Middle frontal gyrus (tissue), 1 donor: ENCODE measurements at regions not wholly inside any gene's neighbourhood (a gene's known extent, or its start where the extent isn't known, plus 50 kb on each side); places are given as distances from the start of the nearest gene placed in this dataset.

ENCODE experiments used
- DNase-seq: peaks from one replicate; pipeline ENCODE4 v3.0.0-alpha.2; 2015; ENCODE audit warnings: low spot score; ENCODE audit errors: extremely low spot score

DNA sequence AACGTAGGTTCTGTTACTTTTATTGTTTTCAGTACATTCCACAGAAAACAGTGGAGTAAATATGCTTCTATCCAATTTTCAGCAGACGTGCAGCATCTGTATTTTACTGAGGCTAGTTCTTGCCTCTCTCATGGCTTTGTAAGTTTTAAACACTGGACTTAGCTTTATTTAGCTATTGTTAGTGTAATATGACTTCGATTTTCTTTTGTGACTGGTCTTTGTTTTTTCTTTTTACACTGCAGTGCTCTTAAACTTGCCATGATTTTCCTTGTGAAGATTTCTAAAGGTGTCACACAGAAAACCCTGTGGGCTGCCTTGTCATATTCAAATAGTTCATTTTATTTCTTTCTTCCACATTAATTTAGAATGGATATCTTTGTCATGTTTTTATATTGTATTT lies 1234.9 kb upstream of the CITED2 start:
- no peak for DNase-seq

DNA sequence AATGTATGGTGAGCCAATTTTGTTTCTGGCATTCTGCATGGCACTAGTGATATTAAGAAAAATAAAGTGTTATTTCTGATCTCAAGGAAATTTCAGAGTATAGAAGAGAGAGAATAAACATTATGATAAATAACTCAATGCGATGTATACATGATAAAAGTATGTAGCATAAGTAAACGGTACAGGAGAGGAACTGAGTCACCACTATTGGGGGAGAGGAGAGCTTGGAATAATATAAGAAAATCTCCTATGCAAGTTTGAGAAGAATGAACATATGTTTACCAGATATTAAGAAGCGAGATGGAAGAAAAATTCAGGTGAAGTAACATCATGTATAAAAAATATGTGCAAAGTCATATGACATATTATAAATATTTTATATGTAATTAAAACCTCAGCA lies 1230.3 kb upstream of the CITED2 start:
- DNase-seq: no peak

DNA sequence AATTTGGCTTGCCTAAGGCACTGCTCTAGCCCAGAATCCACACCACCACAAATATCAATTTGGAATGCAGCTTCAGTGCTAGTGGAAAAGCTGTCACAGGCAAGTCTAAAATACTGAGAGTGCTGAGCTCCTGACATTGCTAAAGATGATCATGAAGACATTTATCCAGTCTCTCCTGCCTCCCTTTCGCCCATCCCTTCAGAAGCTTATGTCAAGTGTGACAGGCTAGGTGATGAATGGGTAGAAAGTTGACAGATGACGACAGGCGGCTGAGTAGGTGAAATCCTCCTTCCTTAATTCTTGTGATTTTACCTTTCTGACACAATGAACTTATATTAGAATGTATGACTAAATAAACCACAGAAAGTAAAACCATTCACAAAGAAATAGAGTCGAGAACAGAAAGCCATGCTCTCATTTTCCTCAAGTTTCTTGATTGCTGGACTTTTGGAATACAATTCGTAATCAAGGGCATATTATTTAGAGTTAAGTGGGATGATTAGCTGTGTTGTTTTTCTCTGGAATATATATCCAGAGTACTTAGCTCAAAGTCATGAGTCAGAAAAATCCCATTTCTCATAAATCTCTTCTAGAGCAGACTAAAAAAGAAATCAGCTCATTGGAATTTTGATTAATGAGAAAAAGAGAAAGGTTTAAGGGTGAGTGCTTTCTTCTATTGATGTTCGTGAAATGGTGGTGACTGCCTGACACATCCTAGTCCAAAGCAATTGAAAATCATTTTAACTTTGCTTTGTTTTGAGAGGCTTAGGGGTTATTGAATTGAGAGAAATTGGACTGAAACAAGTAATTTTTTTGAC lies 1228.2 kb upstream of the CITED2 start:
- DNase-seq: no peak

DNA sequence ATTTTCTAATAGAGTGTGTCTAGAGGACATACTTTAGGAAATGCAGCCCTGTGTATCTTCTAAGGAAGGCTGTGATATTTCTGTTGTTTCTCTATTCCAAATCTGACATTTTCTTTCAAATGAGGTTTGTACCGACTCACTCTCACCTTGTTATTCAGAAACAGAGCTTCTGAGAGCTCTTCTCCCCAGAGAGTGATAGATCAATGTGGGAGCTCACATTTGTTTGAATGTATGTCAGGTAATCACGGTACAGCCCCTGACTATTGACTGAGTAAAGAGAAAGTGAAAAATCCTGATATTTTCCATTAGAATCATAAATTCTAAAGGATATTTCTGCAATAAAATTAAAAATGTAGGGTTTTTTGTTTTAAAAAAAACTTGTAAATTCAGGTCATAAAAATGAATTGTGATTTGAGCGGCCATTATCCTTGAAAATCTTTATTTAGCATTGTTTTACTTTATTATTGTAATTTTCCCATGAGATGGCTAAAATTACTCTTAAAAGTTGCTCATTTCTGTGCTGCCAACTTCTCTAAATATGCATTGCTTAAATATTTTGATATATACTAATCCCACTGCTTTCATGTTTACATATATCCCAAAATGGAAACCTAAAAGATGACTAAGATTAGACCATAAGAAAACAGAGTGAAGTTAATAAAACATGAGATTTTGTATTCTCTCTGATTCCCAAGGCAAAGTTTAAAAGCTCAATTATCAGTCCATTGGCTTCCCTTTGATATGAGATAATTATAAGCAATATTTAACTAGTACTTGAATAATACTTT lies 1226.8 kb upstream of the CITED2 start:
- DNase-seq: no peak

DNA sequence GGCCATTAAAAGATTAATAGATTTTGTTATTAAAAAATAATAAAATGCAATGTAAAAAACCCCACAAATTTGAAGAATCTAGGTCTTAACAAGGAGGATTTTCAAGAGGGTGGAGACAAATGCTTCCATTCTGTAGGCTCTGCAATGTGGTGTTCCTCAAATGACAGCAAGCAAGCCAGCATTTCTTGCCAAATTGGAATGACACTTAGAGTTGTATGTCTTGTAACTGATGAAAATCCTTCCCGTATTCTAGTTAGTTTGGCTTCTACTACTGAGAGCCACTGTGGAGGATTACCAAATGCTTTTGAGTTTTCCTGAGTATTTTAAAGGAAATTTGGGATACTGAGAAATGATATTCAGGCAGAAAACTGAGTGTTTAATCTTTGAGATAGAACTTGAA lies 1225.5 kb upstream of the CITED2 start:
- no peak for DNase-seq

DNA sequence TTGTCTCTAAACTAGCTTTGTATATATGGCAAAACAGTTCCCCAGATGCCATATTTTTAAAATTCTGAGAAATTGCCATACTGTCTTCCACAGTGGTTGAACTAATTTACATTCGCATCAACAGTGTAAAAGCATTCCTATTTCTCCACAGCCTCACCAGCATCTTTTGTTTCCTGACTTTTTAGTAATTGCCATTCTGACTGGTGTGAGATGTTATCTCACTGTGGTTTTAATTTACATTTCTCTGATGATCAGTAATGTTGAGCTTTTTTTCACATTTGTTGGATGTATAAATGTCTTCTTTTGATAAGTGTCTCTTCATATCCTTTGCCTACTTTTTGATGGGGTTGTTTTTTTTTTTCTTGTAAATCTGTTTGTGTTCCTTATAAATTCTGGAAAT lies 1222.7 kb upstream of the CITED2 start:
- DNase-seq: no peak

DNA sequence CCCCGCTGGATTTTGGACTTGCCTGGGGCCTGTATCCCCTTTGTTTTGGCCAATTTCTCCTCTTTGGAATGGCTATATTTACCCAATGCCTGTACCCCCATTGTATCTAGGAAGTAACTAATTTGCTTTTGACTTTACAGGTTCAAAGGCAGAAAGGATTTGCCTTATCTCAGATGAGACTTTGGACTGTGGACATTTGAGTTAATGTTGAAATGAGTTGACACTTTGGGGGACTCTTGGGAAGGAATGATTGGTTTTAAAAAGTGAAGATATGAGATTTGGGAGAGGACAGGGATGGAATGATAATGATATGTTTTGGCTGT lies 1220.3 kb upstream of the CITED2 start:
- DNase-seq: no peak

DNA sequence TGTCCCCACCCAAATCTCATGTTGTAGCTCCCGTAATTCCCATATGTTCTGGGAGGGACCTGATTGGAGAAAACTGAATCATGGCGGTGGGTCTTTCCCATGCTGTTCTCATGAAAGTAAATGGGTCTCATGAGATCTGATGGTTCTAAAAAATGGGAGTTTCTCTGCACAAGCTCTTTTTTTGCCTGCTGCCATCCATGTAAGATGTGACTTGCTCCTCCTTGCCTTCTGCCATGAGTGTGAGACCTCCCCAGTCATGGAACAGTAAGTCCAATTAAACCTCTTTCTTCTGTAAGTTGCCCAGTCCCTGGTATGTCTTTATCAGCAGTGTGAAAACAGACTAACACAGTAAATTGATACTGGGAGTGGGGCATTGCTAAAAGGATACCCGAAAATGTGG lies 1218.4 kb upstream of the CITED2 start:
- DNase-seq: no peak

DNA sequence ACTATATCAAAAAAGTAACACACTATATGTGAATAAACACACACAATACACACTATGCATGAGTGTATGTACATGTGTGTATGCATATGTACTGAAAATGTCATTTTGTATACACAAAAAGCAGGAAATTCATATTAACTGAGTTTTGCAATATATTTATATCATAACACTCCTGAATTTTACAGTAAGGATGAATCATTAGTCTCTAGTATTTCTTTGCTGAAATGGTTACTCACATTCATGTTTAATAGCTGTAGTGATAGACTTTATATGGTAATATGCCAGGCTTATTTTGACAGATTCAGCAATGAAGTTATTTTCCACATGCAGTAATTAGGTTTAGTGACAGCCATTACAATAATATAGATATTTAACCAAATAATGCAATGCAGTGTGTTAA lies 1216.2 kb upstream of the CITED2 start:
- no peak for DNase-seq

DNA sequence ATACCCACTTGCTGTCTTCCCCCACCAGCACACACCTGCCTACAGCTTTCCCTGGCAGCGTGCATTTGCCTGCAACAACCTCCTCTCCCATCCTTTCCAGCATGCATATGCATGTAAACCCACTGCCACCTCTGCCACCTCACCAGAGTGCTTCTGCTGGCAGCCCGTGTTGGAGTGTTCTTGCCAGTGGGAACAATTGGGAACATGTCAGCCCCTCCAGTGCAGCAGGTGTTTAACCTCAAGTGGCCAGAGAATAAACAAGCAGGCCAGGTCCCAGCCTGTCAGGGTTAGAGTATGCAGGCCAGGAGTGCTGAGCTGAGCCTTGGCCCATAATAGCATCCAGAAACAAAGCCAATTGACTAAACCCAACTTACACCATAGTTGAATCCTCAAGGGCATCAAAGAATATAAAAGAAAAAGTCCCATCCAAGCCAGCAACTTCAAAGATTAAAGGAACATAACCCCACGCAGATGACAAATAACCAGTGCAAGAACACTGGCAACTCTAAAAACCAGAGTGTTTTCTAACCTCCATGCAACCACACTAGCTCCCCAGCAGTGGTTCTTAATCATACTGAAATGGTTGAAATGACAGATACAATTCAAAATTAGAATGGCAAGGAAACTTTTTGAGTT lies 1212.1 kb upstream of the CITED2 start:
- no peak for DNase-seq

DNA sequence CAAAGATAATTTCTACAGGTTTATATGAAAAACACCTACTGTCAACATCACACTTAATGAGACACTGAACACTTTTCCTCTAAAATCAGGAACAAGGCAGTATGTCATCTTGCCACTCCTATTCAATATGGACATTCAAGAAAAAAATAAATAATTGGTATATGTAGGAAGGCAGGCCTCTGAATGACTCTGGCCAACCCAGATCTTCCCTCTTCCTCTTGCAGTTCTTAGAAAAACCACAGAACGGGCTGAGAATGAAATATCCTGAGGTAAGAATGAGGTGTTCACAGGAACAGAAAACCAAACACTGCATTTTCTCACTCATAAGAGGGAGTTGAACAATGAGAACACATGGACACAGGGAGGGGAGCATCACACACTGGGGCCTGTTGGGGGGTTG lies 1207.2 kb upstream of the CITED2 start:
- DNase-seq: no peak

DNA sequence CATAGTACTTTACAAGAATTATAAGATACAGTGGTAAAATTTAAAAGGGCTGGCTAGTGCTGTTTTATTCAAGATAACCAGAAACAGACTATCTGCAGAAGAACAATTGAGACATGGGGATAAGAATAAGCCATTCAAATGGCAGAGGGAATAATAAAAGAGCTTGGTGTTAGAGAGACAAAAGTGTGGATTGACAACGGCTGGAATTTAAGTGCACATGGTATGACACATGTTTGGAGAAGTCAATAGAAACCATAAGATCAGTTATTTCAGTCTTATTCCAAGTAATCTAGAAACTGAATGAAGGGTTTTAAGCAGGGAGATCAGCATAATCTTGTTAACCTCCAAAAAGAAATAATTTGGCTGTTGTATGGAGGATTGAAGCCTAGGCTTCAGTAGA lies 1205.5 kb upstream of the CITED2 start:
- no peak for DNase-seq

DNA sequence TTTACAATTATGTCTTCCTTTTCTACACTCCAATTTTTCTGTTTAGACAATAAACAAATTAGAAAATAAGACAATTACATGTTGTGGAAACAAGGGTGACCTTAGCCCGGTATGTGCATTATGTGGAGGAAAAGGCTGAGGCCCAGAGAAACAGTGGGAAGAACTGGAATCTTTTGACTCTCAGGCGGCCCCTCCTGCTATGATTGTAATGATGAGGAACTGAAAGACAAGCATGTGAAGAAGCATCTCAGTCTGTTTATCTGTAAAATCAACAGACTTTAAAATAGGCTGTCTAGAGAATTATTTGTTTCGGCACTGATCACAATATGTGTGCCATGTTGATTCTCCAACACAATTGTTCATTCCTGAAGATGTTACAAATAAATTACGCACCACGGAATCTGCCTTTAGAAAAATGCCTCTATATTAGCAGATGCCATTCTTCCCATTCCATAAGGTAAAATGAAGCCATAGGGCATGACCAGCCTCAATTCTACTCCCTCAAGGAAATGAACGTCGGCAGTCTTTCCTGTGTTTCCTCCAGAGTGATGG lies 1201.6 kb upstream of the CITED2 start:
- no peak for DNase-seq

DNA sequence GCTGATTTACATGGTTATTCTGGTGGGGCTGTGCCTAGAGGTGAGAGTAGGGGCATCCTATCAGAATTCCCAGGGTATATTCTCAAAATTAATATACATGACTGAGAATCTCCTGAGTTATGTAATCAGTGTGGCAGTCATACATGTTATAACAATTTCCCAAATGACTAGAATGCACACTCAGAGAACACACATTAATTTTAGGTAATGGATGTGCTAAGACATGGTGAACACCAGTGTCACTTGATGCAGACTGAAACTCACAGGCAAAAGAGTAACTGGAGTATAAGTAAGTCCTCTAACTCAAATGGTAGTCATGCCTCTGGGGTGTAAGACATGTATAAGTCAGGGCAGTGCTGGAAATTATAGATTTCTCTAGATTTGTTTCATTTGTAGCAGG lies 1198.4 kb upstream of the CITED2 start:
- DNase-seq: no peak

DNA sequence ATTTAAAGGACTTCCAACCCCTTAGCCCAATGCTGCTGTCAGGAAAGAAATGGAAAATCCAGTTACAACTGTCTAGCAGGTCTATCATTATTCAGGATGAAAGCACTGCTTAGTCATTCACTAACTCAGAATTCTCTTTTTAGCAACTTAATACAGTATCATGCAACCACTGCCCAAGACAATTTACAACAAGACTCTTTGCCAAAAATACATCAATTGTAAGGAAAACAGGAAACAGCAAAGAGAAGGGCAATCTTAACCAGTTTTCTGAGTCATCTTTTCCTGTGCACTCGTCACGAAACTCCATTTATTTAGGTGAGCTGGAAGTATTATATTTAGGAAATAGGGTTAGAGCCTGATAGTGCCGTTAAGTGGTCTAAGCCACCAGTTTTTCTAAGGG lies 1197.7 kb upstream of the CITED2 start:
- no peak for DNase-seq

DNA sequence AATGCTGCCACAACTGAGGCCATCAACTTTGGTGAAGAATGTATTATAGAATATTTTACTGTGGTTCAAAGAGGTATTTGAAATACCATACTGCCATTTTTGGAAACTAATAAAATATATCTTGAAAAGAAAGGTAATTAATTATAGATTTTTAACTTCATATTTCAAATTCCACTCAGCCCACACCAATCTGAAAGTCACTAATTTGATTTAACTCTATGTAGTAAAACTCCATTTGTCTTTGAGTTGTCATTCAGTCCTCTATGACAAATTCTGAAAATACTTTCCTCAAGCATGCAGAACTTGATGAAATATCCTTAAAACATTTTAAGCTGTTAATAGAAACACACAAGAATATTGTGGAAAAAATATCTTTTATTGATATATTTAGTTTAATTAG lies 1196.7 kb upstream of the CITED2 start:
- no peak for DNase-seq

DNA sequence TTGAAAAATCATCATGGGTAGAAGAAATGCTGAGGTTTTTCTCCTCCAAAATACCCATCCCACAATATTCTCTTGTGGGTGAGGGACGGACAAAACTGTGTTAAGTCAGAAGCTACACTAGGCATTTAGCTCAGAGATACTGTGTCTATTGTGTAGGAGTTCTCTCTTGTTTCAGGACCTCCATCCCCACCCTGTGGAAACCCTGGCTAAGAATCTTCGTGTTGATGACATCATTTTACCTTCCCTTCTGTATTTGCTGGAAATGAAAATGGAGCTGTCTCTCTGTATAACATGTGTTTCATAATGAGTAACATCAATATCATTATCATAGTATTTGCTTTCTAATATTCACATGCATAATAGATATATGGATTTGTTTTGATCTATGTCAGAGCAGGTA lies 1193.0 kb upstream of the CITED2 start:
- no peak for DNase-seq

DNA sequence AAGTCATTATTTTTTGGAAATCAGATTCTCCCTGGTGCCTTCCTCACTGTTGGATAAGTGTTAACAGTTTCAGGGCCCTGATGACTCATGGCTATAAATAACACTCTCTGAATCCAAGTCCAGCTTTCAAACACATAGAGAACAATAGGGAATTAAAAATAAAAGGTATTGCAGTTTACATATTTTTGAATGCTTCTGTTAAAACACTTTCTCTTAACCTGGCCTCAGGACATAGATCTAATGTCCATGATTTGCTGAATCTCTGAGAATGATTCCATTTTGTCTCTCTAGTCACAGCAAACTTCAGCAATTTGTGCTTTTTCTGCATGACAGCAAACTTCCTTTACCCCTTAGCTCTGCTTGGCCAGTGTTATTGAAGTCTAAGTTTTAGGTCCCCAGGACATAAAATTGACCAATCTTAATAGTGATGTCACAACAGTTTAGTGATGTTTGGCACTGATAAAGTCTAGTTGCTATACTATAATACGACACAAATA lies 1192.4 kb upstream of the CITED2 start:
- no peak for DNase-seq

DNA sequence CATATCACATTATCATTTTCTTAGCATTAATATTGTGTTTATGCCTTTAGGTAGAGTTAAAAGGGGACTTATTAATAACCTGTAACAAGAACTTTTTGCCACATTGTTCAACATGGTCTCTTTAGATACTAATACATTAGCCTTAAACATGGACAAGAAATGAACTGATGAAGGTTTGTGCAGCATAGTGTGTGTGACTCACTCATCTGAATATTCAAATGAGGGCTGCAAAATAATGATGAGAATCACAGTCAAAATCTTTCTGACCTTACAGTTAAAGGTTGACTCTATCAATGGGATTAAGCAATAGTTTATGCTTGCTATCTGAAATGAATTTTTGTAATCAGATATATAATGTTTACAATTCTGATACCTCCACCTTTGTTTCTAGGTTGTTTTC lies 1189.3 kb upstream of the CITED2 start:
- no peak for DNase-seq

DNA sequence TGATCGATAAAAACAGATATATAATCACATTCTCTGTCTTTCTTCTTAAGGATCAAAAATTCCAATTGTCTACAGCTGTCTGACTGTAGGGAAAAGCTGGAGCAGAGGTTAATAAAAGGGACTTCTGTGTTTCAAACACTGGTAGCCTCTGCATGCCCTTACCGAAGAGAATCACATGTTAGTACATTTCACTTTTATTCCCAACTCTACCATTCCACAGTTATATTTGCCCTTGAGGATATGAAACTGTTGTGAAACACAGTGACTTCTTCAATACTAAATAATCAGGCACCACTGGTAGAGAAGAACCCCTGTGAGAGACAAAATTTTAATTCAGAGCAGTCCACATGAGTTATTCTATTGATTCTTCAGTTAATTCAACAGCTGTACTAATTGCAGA lies 1187.3 kb upstream of the CITED2 start:
- DNase-seq: no peak

DNA sequence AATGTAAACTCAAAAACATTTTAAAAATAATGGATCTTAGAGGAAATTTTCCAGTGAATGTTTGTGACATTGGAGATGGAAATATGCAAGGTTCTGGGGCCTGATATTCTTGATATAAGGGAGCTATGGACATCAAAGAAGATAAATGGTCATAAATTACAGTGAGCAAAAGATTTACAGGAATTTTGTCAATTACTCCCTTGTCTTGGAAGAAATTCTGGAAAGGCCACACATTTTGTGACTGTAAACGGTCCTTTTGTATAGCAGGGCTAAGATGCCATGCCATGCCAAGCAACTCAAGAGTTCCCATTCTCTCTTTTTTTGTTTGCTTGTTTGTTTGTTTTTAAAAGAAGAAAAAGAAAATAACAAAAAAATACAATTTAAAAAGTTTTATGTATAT lies 1186.2 kb upstream of the CITED2 start:
- DNase-seq: no peak

DNA sequence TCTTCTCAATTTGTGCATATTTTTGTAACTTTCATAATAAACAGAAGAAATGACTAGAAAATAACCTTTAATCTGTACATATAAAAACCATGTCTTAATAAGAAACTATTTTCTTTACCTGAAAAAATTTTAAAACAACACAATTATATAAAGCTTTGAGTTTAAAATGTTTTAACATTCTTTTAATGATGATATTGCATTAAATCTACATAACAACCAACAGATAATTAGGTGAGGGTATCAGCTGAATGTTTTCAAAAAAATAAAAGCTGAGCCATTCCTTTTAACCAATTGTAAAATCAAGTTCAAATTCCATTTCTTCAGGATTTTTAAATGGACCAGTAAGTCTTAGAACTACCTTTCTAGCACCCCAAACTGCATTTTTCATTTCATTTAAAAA lies 1185.0 kb upstream of the CITED2 start:
- no peak for DNase-seq
